ENCODE measurements at regions not wholly inside any gene's neighbourhood (a gene's known extent, or its start where the extent isn't known, plus 50 kb on each side); places are given as distances from the start of the nearest gene placed in this dataset.

DNA sequence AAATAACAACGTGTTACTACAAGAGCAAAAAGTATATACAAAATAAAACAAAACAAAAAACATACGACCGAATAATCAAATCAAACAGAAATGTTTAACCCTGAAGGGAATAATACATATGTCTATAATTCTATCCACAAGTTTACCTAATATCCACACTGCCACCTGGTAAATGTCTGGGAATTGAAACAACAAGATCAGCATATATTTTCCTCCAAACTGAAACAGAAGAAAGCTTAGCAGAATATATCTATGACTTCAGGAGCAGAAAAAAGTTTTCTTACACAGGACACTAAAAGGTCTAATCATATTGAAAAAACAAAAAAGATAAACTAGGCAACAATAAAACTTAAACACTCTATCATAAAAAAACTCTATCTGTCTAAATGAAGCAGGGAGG is 404.0 kb downstream of the CDH11 start:
- no peak overlapping the region for H2BK120ac ChIP-seq (ENCODE audit: low read depth, low read length, poor library complexity, severe bottlenecking)
- no peaks in the 10 kb centered on the region for H3K23me2 ChIP-seq (ENCODE audit: insufficient read length, low read depth, low read length, poor library complexity, severe bottlenecking)
- H3K18ac ChIP-seq (ENCODE audit: insufficient read length, low read depth, low read length), result no peak overlapping the region
- WGBS (ENCODE audit: extremely low coverage, insufficient read length, low lambda C conversion rate), result no CpG with 5 or more reads among the region's 3 CpGs
- Mint-ChIP-seq H3K9me3 (no peaks in the 10 kb centered on the region; a peak in 1 of 5 replicates), H3K27me3 (ENCODE audit: low read depth) (no peaks in the 10 kb centered on the region), H3K27ac (no peak overlapping the region), H3K36me3 (ENCODE audit: insufficient read depth in 1 of 3, low read depth in 3 of 3) (no peaks in the 10 kb centered on the region), H3K4me3 (no peak overlapping the region), H3K4me1 (peaks cover 5 to 6% of the 10 kb centered on the region in 2 experiments)
- H4K8ac ChIP-seq (replicated peaks; ENCODE audit: insufficient read length, low read depth, low read length), result no peak overlapping the region
- no peak overlapping the region for H4K5ac ChIP-seq (ENCODE audit: insufficient read length, low read depth, low read length)
- H3K27me3 ChIP-seq (ENCODE audit: insufficient read depth, low read length), result no peaks in the 10 kb centered on the region
- no peak overlapping the region for H2BK5ac ChIP-seq (ENCODE audit: insufficient read length, low read length)
- H3K79me1 ChIP-seq (ENCODE audit: insufficient read depth, low read depth, low read length, poor library complexity, severe bottlenecking), result no peaks in the 10 kb centered on the region
- H3K4ac ChIP-seq (ENCODE audit: low read depth, low read length), result no peak overlapping the region
- no peak overlapping the region for H2BK20ac ChIP-seq (ENCODE audit: low read depth, low read length, poor library complexity, severe bottlenecking)
- H4K91ac ChIP-seq (ENCODE audit: insufficient read length, low read depth, low read length), result no peak overlapping the region
- H3K9ac ChIP-seq (ENCODE audit: extremely low read depth, insufficient read length, low read length), result no peak overlapping the region
- H3K4me2 ChIP-seq (ENCODE audit: insufficient read depth, insufficient read length, low read length), result no peak overlapping the region
- H3K23ac ChIP-seq (ENCODE audit: insufficient read length, low read depth, low read length), result no peak overlapping the region
- H2AFZ ChIP-seq (ENCODE audit: low read length), result no peak overlapping the region
- TF ChIP-seq, protein P1, sequence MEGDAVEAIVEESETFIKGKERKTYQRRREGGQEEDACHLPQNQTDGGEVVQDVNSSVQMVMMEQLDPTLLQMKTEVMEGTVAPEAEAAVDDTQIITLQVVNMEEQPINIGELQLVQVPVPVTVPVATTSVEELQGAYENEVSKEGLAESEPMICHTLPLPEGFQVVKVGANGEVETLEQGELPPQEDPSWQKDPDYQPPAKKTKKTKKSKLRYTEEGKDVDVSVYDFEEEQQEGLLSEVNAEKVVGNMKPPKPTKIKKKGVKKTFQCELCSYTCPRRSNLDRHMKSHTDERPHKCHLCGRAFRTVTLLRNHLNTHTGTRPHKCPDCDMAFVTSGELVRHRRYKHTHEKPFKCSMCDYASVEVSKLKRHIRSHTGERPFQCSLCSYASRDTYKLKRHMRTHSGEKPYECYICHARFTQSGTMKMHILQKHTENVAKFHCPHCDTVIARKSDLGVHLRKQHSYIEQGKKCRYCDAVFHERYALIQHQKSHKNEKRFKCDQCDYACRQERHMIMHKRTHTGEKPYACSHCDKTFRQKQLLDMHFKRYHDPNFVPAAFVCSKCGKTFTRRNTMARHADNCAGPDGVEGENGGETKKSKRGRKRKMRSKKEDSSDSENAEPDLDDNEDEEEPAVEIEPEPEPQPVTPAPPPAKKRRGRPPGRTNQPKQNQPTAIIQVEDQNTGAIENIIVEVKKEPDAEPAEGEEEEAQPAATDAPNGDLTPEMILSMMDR (conservative IDR thresholded peaks at IDR 0.05), result no peak
- no peaks in the 10 kb centered on the region for H3K79me2 ChIP-seq (ENCODE audit: insufficient read depth, low read length)
- H3K14ac ChIP-seq (ENCODE audit: insufficient read depth, low read length), result no peak overlapping the region
- H3T11ph ChIP-seq (ENCODE audit: low read length), result no peak overlapping the region
- H2BK15ac ChIP-seq (ENCODE audit: low read depth, low read length), result no peak overlapping the region
- H3K9me3 ChIP-seq (ENCODE audit: control insufficient read depth, low read depth, low read length), result no peaks in the 10 kb centered on the region
- H3K4me1 ChIP-seq (ENCODE audit: insufficient read depth, low read length), result no peaks in the 10 kb centered on the region
- H2BK12ac ChIP-seq (ENCODE audit: insufficient read length, low read depth, low read length), result no peak overlapping the region
- no peak overlapping the region for H3K56ac ChIP-seq (ENCODE audit: insufficient read length, low read depth, low read length)
- no peaks in the 10 kb centered on the region for H4K20me1 ChIP-seq (ENCODE audit: control insufficient read depth, insufficient read depth, insufficient read length)
- no peak for DNase-seq
- no peak overlapping the region for H3K27ac ChIP-seq (ENCODE audit: insufficient read length, low read depth, low read length)
- no peak overlapping the region for H2AK5ac ChIP-seq (ENCODE audit: insufficient read length, low read length)

All from H9 (cell line).